Peyer's patch (tissue), 4 donors: ENCODE measurements at regions not wholly inside any gene's neighbourhood (a gene's known extent, or its start where the extent isn't known, plus 50 kb on each side); places are given as distances from the start of the nearest gene placed in this dataset.
"Not testable (repeated sequence)": the region's sequence is repeated elsewhere in the genome, so short reads cannot be mapped to it uniquely, and the experiment has no call there.

Source experiments
- DNase-seq, 3 donors: peaks; one replicate each; pipeline ENCODE4 v3.0.0-alpha.2; 2017 to 2019
- H3K27ac ChIP-seq, 4 donors: fragments of 200-600 bp; sonication (generic); one replicate each; pipeline ENCODE4 v1.5.1; 2016 to 2019
- H3K27me3 ChIP-seq, 2 donors: fragments of 200-600 bp; sonication (generic); one replicate each; pipeline ENCODE4 v1.5.1; 2019
- H3K36me3 ChIP-seq, 3 donors: fragments of 200-600 bp; sonication (generic); one replicate each; pipeline ENCODE4 v1.5.1; 2016 to 2019
- H3K4me1 ChIP-seq, 4 donors: fragments of 200-600 bp; sonication (generic); one replicate each; pipeline ENCODE4 v1.5.1; 2016 to 2019
- H3K4me3 ChIP-seq, 4 donors: fragments of 200-600 bp; sonication (generic); 1 replicate in 3 of 4; 2 replicates in 1 of 4; pipeline ENCODE4 v1.5.1; 2016 to 2019; ENCODE audit warnings: mild to moderate bottlenecking in 1 of 4
- H3K9me3 ChIP-seq, 4 donors: fragments of 200-600 bp; sonication (generic); one replicate each; pipeline ENCODE4 v1.5.1; 2016 to 2019; ENCODE audit warnings: mild to moderate bottlenecking in 1 of 4
- CTCF ChIP-seq, 6 experiments: fragments of 450-650 bp in 4 of 6; fragments of 200-600 bp in 2 of 6; sonication (generic) in 1 of 6; IDR thresholded peaks; one replicate each; pipeline ENCODE4 v1.5.1; 2017 to 2019; ENCODE audit warnings: antibody characterized with exemption in 6 of 6, mild to moderate bottlenecking in 3 of 6, moderate library complexity in 1 of 6
- POLR2A ChIP-seq, 2 donors: fragments of 450-650 bp; IDR thresholded peaks; one replicate each; pipeline ENCODE4 v1.5.1; 2017; ENCODE audit warnings: antibody characterized with exemption in 2 of 2, mild to moderate bottlenecking in 2 of 2, moderate library complexity in 2 of 2

GRCh38 chr2:195572895-195573683, 83.9 kb upstream of the SLC39A10 start:
- Histone ChIP-seq H3K27ac (no peak overlapping the region), H3K27me3 (no peaks in the 10 kb centered on the region), H3K4me1 (no peaks in the 10 kb centered on the region), H3K4me3 (no peak overlapping the region), H3K36me3 (no peaks in the 10 kb centered on the region), H3K9me3 (no peaks in the 10 kb centered on the region)
- no peak for DNase-seq
- TF ChIP-seq POLR2A (IDR thresholded peaks at IDR 0.05) (no peak), CTCF (IDR thresholded peaks at IDR 0.05) (no peak)

GRCh38 chr2:195570329-195570728, 86.7 kb upstream of the SLC39A10 start:
- no peaks in the 10 kb centered on the region for H3K27me3 ChIP-seq
- DNase-seq, result no peak
- H3K27ac ChIP-seq, result no peak overlapping the region
- no peak for TF ChIP-seq CTCF (IDR thresholded peaks at IDR 0.05)
- H3K9me3 ChIP-seq, result no peaks in the 10 kb centered on the region
- no peaks in the 10 kb centered on the region for H3K36me3 ChIP-seq
- no peaks in the 10 kb centered on the region for H3K4me1 ChIP-seq
- H3K4me3 ChIP-seq, result no peak overlapping the region

- Histone ChIP-seq H3K4me1 (no peaks in the 10 kb centered on the region), H3K27ac (no peak overlapping the region), H3K9me3 (no peaks in the 10 kb centered on the region), H3K27me3 (no peaks in the 10 kb centered on the region), H3K36me3 (no peaks in the 10 kb centered on the region), H3K4me3 (no peak overlapping the region)
- no peak for TF ChIP-seq POLR2A (IDR thresholded peaks at IDR 0.05)
- no peak for TF ChIP-seq CTCF (IDR thresholded peaks at IDR 0.05)
- no peak for DNase-seq
Measured at GRCh38 chr2:195569255-195569654, 87.8 kb upstream of the SLC39A10 start.

GRCh38 chr2:195564625-195565135, 92.3 kb upstream of the SLC39A10 start:
- not testable (repeated sequence) for H3K9me3 ChIP-seq, H3K4me1 ChIP-seq, H3K4me3 ChIP-seq, H3K36me3 ChIP-seq, DNase-seq, H3K27me3 ChIP-seq
- H3K27ac ChIP-seq, result peak overlapping the region in 3 of 4 donors; percentile 34 to 82 (median 69)

GRCh38 chr2:195563857-195564512, 93.0 kb upstream of the SLC39A10 start:
- Histone ChIP-seq H3K9me3 (no peaks in the 10 kb centered on the region), H3K4me1 (no peaks in the 10 kb centered on the region), H3K27ac (peak overlapping the region in 3 of 4 donors; percentile 45 to 82 (median 69)), H3K4me3 (no peak overlapping the region), H3K36me3 (no peaks in the 10 kb centered on the region), H3K27me3 (no peaks in the 10 kb centered on the region)
- no peak for DNase-seq
- TF ChIP-seq CTCF (IDR thresholded peaks at IDR 0.05) (no peak), POLR2A (IDR thresholded peaks at IDR 0.05) (no peak)
